GM21576 (cell line): ENCODE measurements at regions not wholly inside any gene's neighbourhood (a gene's known extent, or its start where the extent isn't known, plus 50 kb on each side); places are given as distances from the start of the nearest gene placed in this dataset.

Experiments
- ATAC-seq: cut with Tn5 transposase; IDR thresholded peaks from one replicate; pipeline ENCODE4 v1.9.1; 2021; ENCODE audit warnings: mild to moderate bottlenecking, moderate library complexity; ENCODE audit not compliant: unreplicated experiment

GRCh38 chr5:144882739-144883283 is 712.1 kb downstream of the KCTD16 start:
- ATAC-seq = no peak

GRCh38 chr5:144880513-144880912 is 709.8 kb downstream of the KCTD16 start:
- ATAC-seq = no peak

- ATAC-seq = no peak
These were observed 706.3 kb downstream of the KCTD16 start for GRCh38 chr5:144876990-144877389.

GRCh38 chr5:144873076-144873475 is 702.4 kb downstream of the KCTD16 start:
- no peak for ATAC-seq

GRCh38 chr5:144864118-144864517 is 693.4 kb downstream of the KCTD16 start:
- ATAC-seq = no peak

GRCh38 chr5:144857454-144857853 is 686.8 kb downstream of the KCTD16 start:
- no peak for ATAC-seq

- no peak for ATAC-seq
These were observed 673.4 kb downstream of the KCTD16 start for GRCh38 chr5:144844086-144844485.

- no peak for ATAC-seq
These were observed 661.7 kb downstream of the KCTD16 start for GRCh38 chr5:144832416-144832815.

- ATAC-seq = no peak
These were observed 661.0 kb downstream of the KCTD16 start for GRCh38 chr5:144831650-144832049.

GRCh38 chr5:144822503-144822902 is 651.8 kb downstream of the KCTD16 start:
- no peak for ATAC-seq

GRCh38 chr5:144820278-144820677 is 649.6 kb downstream of the KCTD16 start:
- no peak for ATAC-seq

GRCh38 chr5:144815131-144815530 is 644.5 kb downstream of the KCTD16 start:
- no peak for ATAC-seq

GRCh38 chr5:144812763-144813162 is 642.1 kb downstream of the KCTD16 start:
- ATAC-seq = no peak

GRCh38 chr5:144800169-144800568 is 629.5 kb downstream of the KCTD16 start:
- ATAC-seq = no peak

GRCh38 chr5:144798595-144798994 is 627.9 kb downstream of the KCTD16 start:
- no peak for ATAC-seq

GRCh38 chr5:144794922-144795321 is 624.2 kb downstream of the KCTD16 start:
- ATAC-seq = no peak

GRCh38 chr5:144788556-144788955 is 617.9 kb downstream of the KCTD16 start:
- ATAC-seq = no peak

- ATAC-seq = no peak
These were observed 617.4 kb downstream of the KCTD16 start for GRCh38 chr5:144788046-144788445.

GRCh38 chr5:144779368-144779767 is 608.7 kb downstream of the KCTD16 start:
- no peak for ATAC-seq

GRCh38 chr5:144778561-144778960 is 607.9 kb downstream of the KCTD16 start:
- no peak for ATAC-seq

- no peak for ATAC-seq
These were observed 603.5 kb downstream of the KCTD16 start for GRCh38 chr5:144774197-144774596.

GRCh38 chr5:144773628-144774027 is 603.0 kb downstream of the KCTD16 start:
- ATAC-seq = no peak

GRCh38 chr5:144771802-144772201 is 601.1 kb downstream of the KCTD16 start:
- ATAC-seq = no peak
